HCT116 (cell line): ENCODE measurements at regions not wholly inside any gene's neighbourhood (a gene's known extent, or its start where the extent isn't known, plus 50 kb on each side); places are given as distances from the start of the nearest gene placed in this dataset.

Source experiments
- ATAC-seq: fragments of 200-7000 bp; cut with Tn5 transposase; 2 replicates; pipeline ENCODE4 v1.9.1; 2020; ENCODE audit warnings: mild to moderate bottlenecking, moderate library complexity
- BruUV-seq: library from RNA; stranded (reverse); fragments of 400-500 nt; replicated peaks from 2 replicates; lab custom pipeline; 2021; lab: Mats Ljungman, UMichigan
- CTCF ChIA-PET: fragments of 300-600 bp; sonication (Branson Sonifier 250); formaldehyde crosslinking; loops from one replicate; lab custom pipeline; 2021; ENCODE audit warnings: antibody characterized with exemption; lab: Charles Lee
- POLR2A ChIA-PET: fragments of 300-600, 350-600 bp; sonication (Branson Sonifier 250); formaldehyde crosslinking; loops from one replicate; lab custom pipeline; 2021; ENCODE audit warnings: antibody characterized with exemption; lab: Charles Lee
- RAD21 ChIA-PET, 2 experiments: fragments of 300-600 bp; sonication (Branson Sonifier 250); formaldehyde crosslinking; loops; one replicate each; lab custom pipeline; 2023; ENCODE audit warnings: low total read pairs in 2 of 2; ENCODE audit not compliant: uncharacterized antibody in 2 of 2, unreplicated experiment in 2 of 2, low non-redundant PET in 1 of 2; lab: Charles Lee
- DNase-seq: peaks from one replicate; pipeline ENCODE4 v3.0.0-alpha.2; 2010; ENCODE audit warnings: low read depth, low spot score
- H2AFZ ChIP-seq: fragments of 200-600 bp; shearing (Covaris generic), sonication (generic); 2 replicates; pipeline ENCODE4 v1.6.1; 2017; ENCODE audit warnings: low read depth, mixed run types, mixed read lengths, antibody characterized with exemption, low read length; ENCODE audit not compliant: poor library complexity, severe bottlenecking
- H3K27ac ChIP-seq: 2 replicates; pipeline ENCODE4 v1.5.1; 2012; ENCODE audit warnings: low read depth, low read length
- H3K27me3 ChIP-seq: fragments of 200-600 bp; sonication (generic); 2 replicates; pipeline ENCODE4 v1.6.1; 2016; ENCODE audit warnings: mixed run types, low read length, mixed read lengths; ENCODE audit not compliant: insufficient read depth
- H3K36me3 ChIP-seq, 2 experiments: fragments of 200-500 bp in 1 of 2; fragments of 200-600 bp in 1 of 2; sonication (Bioruptor generic) in 1 of 2; sonication (generic) in 1 of 2; 2 replicates each; pipeline versions ENCODE4 v1.5.1 to v1.6.1; 2014 to 2016; ENCODE audit warnings: low read length in 2 of 2, inconsistent platforms in 1 of 2, mixed read lengths in 1 of 2, mixed run types in 1 of 2; ENCODE audit not compliant: insufficient read depth in 2 of 2, control insufficient read depth in 1 of 2
- H3K4me1 ChIP-seq, 2 experiments: fragments of 200-600 bp in 1 of 2; sonication (generic) in 1 of 2; 2 replicates each; pipeline versions ENCODE4 v1.5.1 to v1.6.1; 2012 to 2017; ENCODE audit warnings: low read length in 2 of 2, inconsistent platforms in 1 of 2, mild to moderate bottlenecking in 1 of 2, mixed read lengths in 1 of 2, mixed run types in 1 of 2, moderate library complexity in 1 of 2; ENCODE audit not compliant: insufficient read depth in 2 of 2, control insufficient read depth in 1 of 2
- H3K4me2 ChIP-seq: fragments of 200-600 bp; sonication (generic); 2 replicates; pipeline ENCODE4 v1.6.1; 2017; ENCODE audit warnings: mixed run types, low read length, mixed read lengths
- H3K4me3 ChIP-seq, 2 experiments: fragments of 200-600 bp in 1 of 2; sonication (generic) in 1 of 2; replicated peaks in 1 of 2; 2 replicates each; pipeline ENCODE4 v1.5.1; 2011 to 2016; ENCODE audit warnings: low read length in 2 of 2, control low read depth in 1 of 2, low read depth in 1 of 2, mild to moderate bottlenecking in 1 of 2, mixed read lengths in 1 of 2, mixed run types in 1 of 2
- H3K79me2 ChIP-seq: fragments of 200-600 bp; sonication (generic); 2 replicates; pipeline ENCODE4 v1.6.1; 2017; ENCODE audit warnings: mild to moderate bottlenecking, mixed run types, low read length, moderate library complexity, mixed read lengths; ENCODE audit not compliant: insufficient read depth
- H3K9ac ChIP-seq: fragments of 200-600 bp; sonication (generic); 2 replicates; pipeline ENCODE4 v1.6.1; 2016; ENCODE audit warnings: low read length, mixed read lengths
- H3K9me2 ChIP-seq: fragments of 200-600 bp; sonication (generic), shearing (Covaris generic); 2 replicates; pipeline ENCODE4 v1.6.1; 2017; ENCODE audit warnings: mixed run types, mild to moderate bottlenecking, moderate library complexity; ENCODE audit not compliant: insufficient read depth
- H3K9me3 ChIP-seq, 2 experiments: fragments of 200-500 bp in 1 of 2; fragments of 200-600 bp in 1 of 2; sonication (Bioruptor generic) in 1 of 2; sonication (generic) in 1 of 2; 2 replicates each; pipeline ENCODE4 v1.6.1; 2014 to 2017; ENCODE audit warnings: low read length in 2 of 2, mixed read lengths in 2 of 2, inconsistent platforms in 1 of 2, low read depth in 1 of 2, mild to moderate bottlenecking in 1 of 2, mixed run types in 1 of 2, moderate library complexity in 1 of 2; ENCODE audit not compliant: control insufficient read depth in 1 of 2, insufficient read depth in 1 of 2
- H4K20me1 ChIP-seq: fragments of 200-600 bp; sonication (generic), shearing (Covaris generic); 2 replicates; pipeline ENCODE4 v1.6.1; 2017; ENCODE audit warnings: mixed run types, mild to moderate bottlenecking, moderate library complexity; ENCODE audit not compliant: insufficient read depth
- CEBPB ChIP-seq: IDR thresholded peaks from 2 replicates; pipeline ENCODE4 v1.6.1; 2012; ENCODE audit warnings: low read depth
- CTCF ChIP-seq, 3 experiments: fragments of 200-600 bp in 1 of 3; sonication (generic) in 1 of 3; IDR thresholded peaks in 2 of 3; conservative IDR thresholded peaks in 1 of 3; 2 replicates each; pipeline ENCODE4 v1.5.1; 2012 to 2017; ENCODE audit warnings: low read depth in 2 of 3, low read length in 2 of 3, antibody characterized with exemption in 1 of 3, borderline replicate concordance in 1 of 3, control low read depth in 1 of 3, mild to moderate bottlenecking in 1 of 3, mixed read lengths in 1 of 3, mixed run types in 1 of 3, moderate library complexity in 1 of 3; ENCODE audit not compliant: insufficient read depth in 1 of 3
- ELF1 ChIP-seq: IDR thresholded peaks from 2 replicates; pipeline ENCODE4 v1.6.1; 2012; ENCODE audit warnings: low read depth, borderline replicate concordance
- EZH2 ChIP-seq: fragments of 200-600 bp; sonication (generic); IDR thresholded peaks from 2 replicates; pipeline ENCODE4 v1.6.1; 2017; ENCODE audit warnings: antibody characterized with exemption, mixed run types
- EZH2phosphoT487 ChIP-seq: fragments of 200-600 bp; IDR thresholded peaks from 2 replicates; pipeline ENCODE4 v1.6.1; 2018; ENCODE audit warnings: antibody characterized with exemption, borderline replicate concordance
- JUND ChIP-seq: IDR thresholded peaks from 2 replicates; pipeline ENCODE4 v1.6.1; 2012
- POLR2A ChIP-seq: IDR thresholded peaks from 2 replicates; pipeline ENCODE4 v1.7.0; 2011; ENCODE audit warnings: borderline replicate concordance; ENCODE audit not compliant: insufficient read depth, insufficient read length; ENCODE audit errors: extremely low read depth
- RAD21 ChIP-seq: IDR thresholded peaks from 2 replicates; pipeline ENCODE4 v1.6.1; 2012; ENCODE audit warnings: low read depth, mild to moderate bottlenecking
- SIN3A ChIP-seq: IDR thresholded peaks from 2 replicates; pipeline ENCODE4 v1.6.1; 2012; ENCODE audit warnings: low read depth
- SP1 ChIP-seq: IDR thresholded peaks from 2 replicates; pipeline ENCODE4 v1.6.1; 2012; ENCODE audit warnings: low read depth
- SRF ChIP-seq: IDR thresholded peaks from 2 replicates; pipeline ENCODE4 v1.6.1; 2012; ENCODE audit warnings: low read depth
- YY1 ChIP-seq: IDR thresholded peaks from 2 replicates; pipeline ENCODE4 v1.6.1; 2011; ENCODE audit warnings: low read length, low read depth, moderate library complexity, mild to moderate bottlenecking; ENCODE audit not compliant: insufficient replicate concordance; ENCODE audit errors: extremely low read depth
- ZBTB33 ChIP-seq: IDR thresholded peaks from 2 replicates; pipeline ENCODE4 v1.6.1; 2011; ENCODE audit warnings: mild to moderate bottlenecking, low read length, moderate library complexity; ENCODE audit not compliant: insufficient replicate concordance; ENCODE audit errors: extremely low read depth
- ZNF274 ChIP-seq: fragments of 200-500 bp; sonication (Bioruptor generic); IDR thresholded peaks from 2 replicates; pipeline ENCODE4 v1.6.1; 2014; ENCODE audit warnings: mild to moderate bottlenecking, low read depth, low read length, inconsistent platforms
- intact Hi-C: fragments of 100-400 bp; cut with micrococcal nuclease; formaldehyde crosslinking; loops from 2 replicates; pipeline ENCODE4 v1.10.0; 2022
- TF ChIP-seq, protein P1 (sequence below): IDR thresholded peaks from 2 replicates; pipeline ENCODE4 v1.6.1; 2012; ENCODE audit warnings: low read depth
- TF ChIP-seq, protein P2 (sequence below): IDR thresholded peaks from 2 replicates; pipeline ENCODE4 v1.6.1; 2012

DNA sequence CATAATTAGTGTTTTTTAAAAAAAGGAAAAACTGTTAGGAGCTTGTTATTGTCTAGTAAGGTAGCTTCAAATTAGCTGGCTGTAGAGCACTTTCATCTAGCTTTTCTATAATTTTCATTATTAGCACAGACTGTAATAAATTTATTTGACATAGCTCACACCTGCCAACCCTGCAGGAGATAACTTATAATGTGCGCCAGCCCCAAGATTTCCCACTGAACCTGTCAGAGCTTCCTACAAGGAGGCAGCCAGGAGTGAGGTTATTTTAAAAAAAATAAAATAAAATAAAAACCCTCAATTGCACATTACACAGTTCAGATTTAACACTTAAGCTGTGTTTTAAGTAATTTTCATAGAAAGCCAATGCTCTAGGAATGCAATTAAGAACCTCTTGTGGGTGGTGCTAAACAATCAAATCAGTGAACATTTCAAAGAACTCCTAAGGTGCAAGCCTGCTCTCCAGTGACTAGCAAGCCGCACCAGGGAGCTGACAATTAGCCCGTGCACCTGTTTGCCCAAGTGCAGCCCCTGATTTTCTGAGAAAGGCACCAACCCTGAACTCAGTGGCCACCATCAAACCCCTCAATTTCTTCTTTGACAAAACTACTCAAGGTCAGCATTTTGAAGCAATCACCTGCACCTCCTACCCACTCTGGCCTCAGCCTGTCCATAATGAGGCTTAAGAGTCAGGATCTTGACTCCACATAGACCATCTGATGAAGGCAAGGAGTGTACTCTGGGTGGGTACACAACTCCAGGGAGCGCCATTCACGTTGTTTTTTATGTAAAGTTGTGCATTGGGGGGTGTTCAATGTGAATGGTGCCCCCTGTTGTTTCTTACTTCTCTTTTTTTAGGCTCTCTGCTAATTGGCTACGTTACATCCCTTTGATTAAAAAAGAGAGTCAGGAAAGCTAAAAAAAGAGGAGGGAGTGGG, 385.3 kb upstream of the WWC1 start:
- no peaks in the 10 kb centered on the region for H3K79me2 ChIP-seq
- H3K27me3 ChIP-seq, result peaks cover 17% of the 10 kb centered on the region
- H3K4me1 ChIP-seq, result no peaks in the 10 kb centered on the region
- no peaks in the 10 kb centered on the region for H3K9me2 ChIP-seq
- no peak overlapping the region for H3K4me3 ChIP-seq
- intact Hi-C loops, result no loop called here
- no TSS peak for BruUV-seq
- no peaks in the 10 kb centered on the region for H3K9me3 ChIP-seq
- POLR2A ChIA-PET, result no interaction called here
- no peak for DNase-seq
- no peak overlapping the region for H3K4me2 ChIP-seq
- no peak for ATAC-seq
- H3K9ac ChIP-seq, result no peak overlapping the region
- RAD21 ChIA-PET, result no interaction called here
- H4K20me1 ChIP-seq, result no peaks in the 10 kb centered on the region
- CTCF ChIA-PET, result no interaction called here
- H3K27ac ChIP-seq, result no peak overlapping the region
- H3K36me3 ChIP-seq, result no peaks in the 10 kb centered on the region
- TF ChIP-seq, protein P1, sequence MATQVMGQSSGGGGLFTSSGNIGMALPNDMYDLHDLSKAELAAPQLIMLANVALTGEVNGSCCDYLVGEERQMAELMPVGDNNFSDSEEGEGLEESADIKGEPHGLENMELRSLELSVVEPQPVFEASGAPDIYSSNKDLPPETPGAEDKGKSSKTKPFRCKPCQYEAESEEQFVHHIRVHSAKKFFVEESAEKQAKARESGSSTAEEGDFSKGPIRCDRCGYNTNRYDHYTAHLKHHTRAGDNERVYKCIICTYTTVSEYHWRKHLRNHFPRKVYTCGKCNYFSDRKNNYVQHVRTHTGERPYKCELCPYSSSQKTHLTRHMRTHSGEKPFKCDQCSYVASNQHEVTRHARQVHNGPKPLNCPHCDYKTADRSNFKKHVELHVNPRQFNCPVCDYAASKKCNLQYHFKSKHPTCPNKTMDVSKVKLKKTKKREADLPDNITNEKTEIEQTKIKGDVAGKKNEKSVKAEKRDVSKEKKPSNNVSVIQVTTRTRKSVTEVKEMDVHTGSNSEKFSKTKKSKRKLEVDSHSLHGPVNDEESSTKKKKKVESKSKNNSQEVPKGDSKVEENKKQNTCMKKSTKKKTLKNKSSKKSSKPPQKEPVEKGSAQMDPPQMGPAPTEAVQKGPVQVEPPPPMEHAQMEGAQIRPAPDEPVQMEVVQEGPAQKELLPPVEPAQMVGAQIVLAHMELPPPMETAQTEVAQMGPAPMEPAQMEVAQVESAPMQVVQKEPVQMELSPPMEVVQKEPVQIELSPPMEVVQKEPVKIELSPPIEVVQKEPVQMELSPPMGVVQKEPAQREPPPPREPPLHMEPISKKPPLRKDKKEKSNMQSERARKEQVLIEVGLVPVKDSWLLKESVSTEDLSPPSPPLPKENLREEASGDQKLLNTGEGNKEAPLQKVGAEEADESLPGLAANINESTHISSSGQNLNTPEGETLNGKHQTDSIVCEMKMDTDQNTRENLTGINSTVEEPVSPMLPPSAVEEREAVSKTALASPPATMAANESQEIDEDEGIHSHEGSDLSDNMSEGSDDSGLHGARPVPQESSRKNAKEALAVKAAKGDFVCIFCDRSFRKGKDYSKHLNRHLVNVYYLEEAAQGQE, result no peak
- TF ChIP-seq CTCF (IDR thresholded peaks at IDR 0.05 in 2 of 3, conservative IDR thresholded peaks at IDR 0.05 in 1 of 3; ENCODE audit: borderline replicate concordance in 1 of 3, insufficient read depth in 1 of 3, low read depth in 2 of 3, low read length in 2 of 3) (no peak), RAD21 (no peak), SRF (no peak), JUND (no peak), CEBPB (no peak), EZH2 (no peak), POLR2A (no peak), SP1 (no peak), ZNF274 (no peak), EZH2phosphoT487 (no peak), SIN3A (no peak), ZBTB33 (no peak), YY1 (no peak), ELF1 (no peak)
- TF ChIP-seq, protein P2, sequence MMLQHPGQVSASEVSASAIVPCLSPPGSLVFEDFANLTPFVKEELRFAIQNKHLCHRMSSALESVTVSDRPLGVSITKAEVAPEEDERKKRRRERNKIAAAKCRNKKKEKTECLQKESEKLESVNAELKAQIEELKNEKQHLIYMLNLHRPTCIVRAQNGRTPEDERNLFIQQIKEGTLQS, result no peak
- H2AFZ ChIP-seq, result no peak overlapping the region
